Kidney (tissue), 13 donors: ENCODE measurements at regions not wholly inside any gene's neighbourhood (a gene's known extent, or its start where the extent isn't known, plus 50 kb on each side); places are given as distances from the start of the nearest gene placed in this dataset.

Source experiments
- DNase-seq, 5 donors: peaks; one replicate each; pipeline ENCODE4 v3.0.0-alpha.2; 2013 to 2020
- FAIRE-seq: peaks from 2 replicates; lab custom pipeline; 2012; peaks lifted over from hg19 to GRCh38; lab: Jason Lieb, UNC
- H3K27ac ChIP-seq, 2 donors: one replicate each; pipeline ENCODE4 v1.7.0; 2013; ENCODE audit warnings: low read depth in 2 of 2, low read length in 2 of 2, inconsistent platforms in 1 of 2
- H3K27me3 ChIP-seq: one replicate; pipeline ENCODE4 v1.7.1; 2013; ENCODE audit warnings: low read length, inconsistent platforms; ENCODE audit not compliant: control insufficient read depth, insufficient read depth
- H3K36me3 ChIP-seq, 3 donors: one replicate each; pipeline versions ENCODE4 v1.7.0 to v1.7.1; 2013; ENCODE audit warnings: low read length in 3 of 3, control low read depth in 1 of 3, inconsistent platforms in 1 of 3; ENCODE audit not compliant: insufficient read depth in 3 of 3, control insufficient read depth in 2 of 3
- H3K4me1 ChIP-seq, 3 donors: one replicate each; pipeline versions ENCODE4 v1.7.0 to v1.7.1; 2013; ENCODE audit warnings: low read length in 3 of 3, inconsistent platforms in 1 of 3, low read depth in 1 of 3; ENCODE audit not compliant: control insufficient read depth in 2 of 3, insufficient read depth in 2 of 3
- H3K4me3 ChIP-seq, 3 donors: one replicate each; pipeline versions ENCODE4 v1.7.0 to v1.8.1; 2013; ENCODE audit warnings: low read length in 3 of 3, control low read depth in 1 of 3, inconsistent platforms in 1 of 3
- H3K9ac ChIP-seq, 3 donors: one replicate each; pipeline versions ENCODE4 v1.7.0 to v1.7.1; 2013; ENCODE audit warnings: low read length in 3 of 3, control low read depth in 1 of 3, inconsistent platforms in 1 of 3
- H3K9me3 ChIP-seq, 3 donors: one replicate each; pipeline versions ENCODE4 v1.7.0 to v1.7.1; 2013; ENCODE audit warnings: low read length in 3 of 3, control low read depth in 1 of 3, inconsistent platforms in 1 of 3; ENCODE audit not compliant: control insufficient read depth in 2 of 3, insufficient read depth in 1 of 3
- intact Hi-C: fragments of 100-400 bp; cut with DNase I; formaldehyde crosslinking; loops from one replicate; pipeline ENCODE4 v1.11.1; 2022
- TF ChIP-seq, protein P1 (sequence below): IDR thresholded peaks from 3 replicates; pipeline ENCODE4 v1.5.1; 2012; ENCODE audit warnings: mild to moderate bottlenecking, moderate library complexity, borderline replicate concordance; ENCODE audit not compliant: insufficient read depth; ENCODE audit errors: extremely low read depth
- donor health status: control.
- donor health status: control.
- donor health status: control.
- donor health status: control.
- donor health status: control.
- donor health status: DM: yes; HTN: yes; CAD: no.
- donor health status: Normal renal cell carcinoma (clear cell type).

DNA sequence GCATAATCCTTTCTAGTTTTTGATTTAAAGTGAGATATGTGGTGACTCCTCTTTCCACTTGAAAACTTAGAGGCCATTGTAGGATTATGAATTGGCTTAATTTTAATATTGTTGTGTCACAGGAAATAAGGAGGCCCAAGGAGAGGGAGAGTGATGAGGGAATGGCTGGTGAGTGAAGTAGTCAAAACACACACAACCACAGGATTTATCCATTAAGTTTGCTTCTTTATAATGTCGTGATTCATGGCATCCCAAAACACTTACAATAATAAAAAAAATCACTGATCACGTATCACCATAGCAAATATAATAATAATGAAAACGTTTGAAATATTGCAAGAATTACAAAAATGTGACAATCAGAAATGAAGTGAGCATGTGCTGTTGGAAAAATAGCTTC lies 1215.5 kb upstream of the LRRTM3 start:
- Histone ChIP-seq H3K27me3 (no peaks in the 10 kb centered on the region), H3K9me3 (no peaks in the 10 kb centered on the region), H3K9ac (no peak overlapping the region), H3K27ac (no peak overlapping the region), H3K4me1 (no peaks in the 10 kb centered on the region), H3K36me3 (no peaks in the 10 kb centered on the region), H3K4me3 (no peak overlapping the region)
- intact Hi-C loops, result no loop called here
- FAIRE-seq (no peak), DNase-seq (no peak)
- TF ChIP-seq, protein P1, sequence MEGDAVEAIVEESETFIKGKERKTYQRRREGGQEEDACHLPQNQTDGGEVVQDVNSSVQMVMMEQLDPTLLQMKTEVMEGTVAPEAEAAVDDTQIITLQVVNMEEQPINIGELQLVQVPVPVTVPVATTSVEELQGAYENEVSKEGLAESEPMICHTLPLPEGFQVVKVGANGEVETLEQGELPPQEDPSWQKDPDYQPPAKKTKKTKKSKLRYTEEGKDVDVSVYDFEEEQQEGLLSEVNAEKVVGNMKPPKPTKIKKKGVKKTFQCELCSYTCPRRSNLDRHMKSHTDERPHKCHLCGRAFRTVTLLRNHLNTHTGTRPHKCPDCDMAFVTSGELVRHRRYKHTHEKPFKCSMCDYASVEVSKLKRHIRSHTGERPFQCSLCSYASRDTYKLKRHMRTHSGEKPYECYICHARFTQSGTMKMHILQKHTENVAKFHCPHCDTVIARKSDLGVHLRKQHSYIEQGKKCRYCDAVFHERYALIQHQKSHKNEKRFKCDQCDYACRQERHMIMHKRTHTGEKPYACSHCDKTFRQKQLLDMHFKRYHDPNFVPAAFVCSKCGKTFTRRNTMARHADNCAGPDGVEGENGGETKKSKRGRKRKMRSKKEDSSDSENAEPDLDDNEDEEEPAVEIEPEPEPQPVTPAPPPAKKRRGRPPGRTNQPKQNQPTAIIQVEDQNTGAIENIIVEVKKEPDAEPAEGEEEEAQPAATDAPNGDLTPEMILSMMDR, result no peak

GRCh38 chr10:65719790-65720189 lies 1206.0 kb upstream of the LRRTM3 start:
- H3K27me3 ChIP-seq, result no peaks in the 10 kb centered on the region
- no peak for FAIRE-seq
- TF ChIP-seq, protein P1, result no peak
- H3K4me1 ChIP-seq, result no peaks in the 10 kb centered on the region
- H3K9ac ChIP-seq, result no peak overlapping the region
- no peaks in the 10 kb centered on the region for H3K36me3 ChIP-seq
- no peaks in the 10 kb centered on the region for H3K9me3 ChIP-seq
- intact Hi-C loops, result no loop called here
- DNase-seq, result no peak
- H3K27ac ChIP-seq, result no peak overlapping the region
- no peak overlapping the region for H3K4me3 ChIP-seq

- DNase-seq (no peak), FAIRE-seq (no peak)
- no peak overlapping the region for H3K9ac ChIP-seq
- intact Hi-C loops, result no loop called here
- no peaks in the 10 kb centered on the region for H3K36me3 ChIP-seq
- H3K4me1 ChIP-seq, result no peaks in the 10 kb centered on the region
- H3K9me3 ChIP-seq, result no peaks in the 10 kb centered on the region
- TF ChIP-seq, protein P1, result no peak
- no peak overlapping the region for H3K4me3 ChIP-seq
- no peak overlapping the region for H3K27ac ChIP-seq
- no peaks in the 10 kb centered on the region for H3K27me3 ChIP-seq
These were observed 1204.9 kb upstream of the LRRTM3 start for GRCh38 chr10:65720901-65721300.

- no peaks in the 10 kb centered on the region for H3K27me3 ChIP-seq
- H3K9me3 ChIP-seq, result no peaks in the 10 kb centered on the region
- no peaks in the 10 kb centered on the region for H3K36me3 ChIP-seq
- DNase-seq (no peak), FAIRE-seq (no peak)
- no peak overlapping the region for H3K27ac ChIP-seq
- intact Hi-C loops, result no loop called here
- no peak overlapping the region for H3K9ac ChIP-seq
- H3K4me3 ChIP-seq, result no peak overlapping the region
- TF ChIP-seq, protein P1, result no peak
- H3K4me1 ChIP-seq, result no peaks in the 10 kb centered on the region
These were observed 1202.3 kb upstream of the LRRTM3 start for GRCh38 chr10:65723525-65723924.
